GM18519 (cell line): ENCODE measurements at regions not wholly inside any gene's neighbourhood (a gene's known extent, or its start where the extent isn't known, plus 50 kb on each side); places are given as distances from the start of the nearest gene placed in this dataset.
"Not testable (repeated sequence)": the region's sequence is repeated elsewhere in the genome, so short reads cannot be mapped to it uniquely, and the experiment has no call there.

Experiments used
- ATAC-seq: cut with Tn5 transposase; IDR thresholded peaks from one replicate; pipeline ENCODE4 v1.9.1; 2021; ENCODE audit warnings: mild to moderate bottlenecking, moderate library complexity; ENCODE audit not compliant: unreplicated experiment, low FRiP score

- no peak for ATAC-seq
Measured at GRCh38 chr13:64088491-64088890, 2672.8 kb upstream of the PCDH20 start.

GRCh38 chr13:64087624-64088023, 2672.0 kb upstream of the PCDH20 start:
- ATAC-seq: no peak

- ATAC-seq: no peak
Measured at GRCh38 chr13:64083811-64084210, 2668.2 kb upstream of the PCDH20 start.

GRCh38 chr13:64083396-64083795, 2667.7 kb upstream of the PCDH20 start:
- ATAC-seq: no peak

GRCh38 chr13:64078480-64078936, 2662.9 kb upstream of the PCDH20 start:
- no peak for ATAC-seq

- no peak for ATAC-seq
Measured at GRCh38 chr13:64078025-64078424, 2662.4 kb upstream of the PCDH20 start.

DNA sequence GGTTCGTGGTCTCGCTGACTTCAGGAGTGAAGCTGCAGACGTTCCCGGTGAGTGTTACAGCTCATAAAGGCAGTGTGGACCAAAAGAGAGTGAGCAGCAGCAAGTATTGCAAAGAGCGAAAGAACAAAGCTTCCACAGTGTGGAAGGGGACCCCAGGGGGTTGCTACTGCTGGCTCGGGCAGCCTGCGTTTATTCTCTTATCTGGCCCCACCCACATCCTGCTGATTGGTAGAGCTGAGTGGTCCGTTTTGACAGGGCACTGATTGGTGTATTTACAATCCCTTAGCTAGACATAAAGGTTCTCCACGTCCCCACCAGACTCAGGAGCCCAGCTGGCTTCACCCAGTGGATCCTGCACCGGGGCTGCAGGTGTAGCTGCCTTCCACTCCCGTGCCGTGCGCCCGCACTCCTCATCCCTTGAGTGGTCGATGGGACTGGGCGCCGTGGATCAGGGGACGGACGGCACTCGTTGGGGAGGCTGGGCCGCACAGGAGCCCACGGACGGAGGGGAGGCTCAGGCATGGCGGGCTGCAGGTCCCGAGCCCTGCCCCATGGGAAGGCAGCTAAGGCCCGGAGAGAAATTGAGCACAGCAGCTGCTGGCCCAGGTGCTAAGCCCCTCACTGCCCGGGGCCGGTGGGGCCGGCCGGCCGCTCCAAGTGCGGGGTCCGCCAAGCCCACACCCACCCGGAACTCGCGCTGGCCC, 2661.6 kb upstream of the PCDH20 start:
- not testable (repeated sequence) for ATAC-seq

- no peak for ATAC-seq
Measured at GRCh38 chr13:64075543-64076271, 2660.1 kb upstream of the PCDH20 start.

- no peak for ATAC-seq
Measured at GRCh38 chr13:64074971-64075474, 2659.4 kb upstream of the PCDH20 start.

- no peak for ATAC-seq
Measured at GRCh38 chr13:64073203-64073602, 2657.6 kb upstream of the PCDH20 start.

DNA sequence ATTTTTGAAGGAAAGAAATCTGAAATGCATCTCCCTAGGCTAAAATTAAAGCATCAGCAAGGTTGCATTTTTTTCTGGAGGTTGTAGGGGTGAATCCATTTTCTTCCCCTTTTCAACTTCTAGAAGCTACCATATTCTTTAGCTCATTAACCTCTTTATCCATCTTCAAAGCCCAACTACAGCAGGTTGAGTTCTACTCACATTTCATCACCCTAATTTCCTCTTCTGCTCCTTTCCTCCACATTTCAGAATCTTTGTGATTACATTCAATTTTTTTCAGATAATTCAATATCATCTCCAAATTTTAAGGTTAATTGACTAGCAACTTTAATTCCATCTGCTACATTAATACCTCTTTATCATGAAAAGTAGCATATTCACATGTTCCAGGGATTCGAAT, 2655.7 kb upstream of the PCDH20 start:
- no peak for ATAC-seq

DNA sequence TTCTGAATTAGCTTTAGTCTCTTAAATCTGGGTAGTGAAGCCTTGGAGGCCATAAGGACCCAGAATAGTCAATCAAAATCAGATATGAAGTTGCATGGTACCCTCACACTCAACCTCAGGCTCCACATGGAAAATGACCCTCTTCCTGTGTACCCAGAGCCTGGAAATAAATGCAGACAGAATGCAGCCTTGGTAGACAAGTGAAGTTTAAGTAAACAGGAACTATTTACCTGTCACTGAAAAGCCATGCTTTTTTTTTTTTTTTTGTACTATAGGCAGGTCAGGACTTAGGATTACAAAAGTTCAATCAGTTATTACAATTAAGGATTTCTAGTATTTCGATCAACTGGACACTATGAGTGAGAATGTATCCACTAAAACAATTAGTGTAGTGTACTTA, 2654.2 kb upstream of the PCDH20 start:
- ATAC-seq: no peak

DNA sequence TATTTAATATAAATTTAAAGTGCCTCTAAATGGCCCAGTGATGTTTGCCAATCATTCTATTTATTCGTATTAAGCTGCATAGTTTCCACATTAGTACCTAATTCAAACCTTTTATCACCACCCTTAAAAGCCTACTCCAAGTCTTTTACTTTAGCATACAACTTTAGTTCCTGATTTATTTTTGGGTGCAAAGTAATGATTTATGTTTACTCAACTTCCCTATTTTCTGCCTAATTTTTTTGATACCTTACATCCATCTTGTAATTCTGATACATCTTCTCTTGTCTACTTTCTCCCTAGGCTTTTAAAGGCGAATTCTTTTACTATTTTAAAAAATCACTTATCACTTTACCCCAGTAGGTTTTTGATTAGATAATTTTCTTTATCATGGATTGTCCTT, 2651.1 kb upstream of the PCDH20 start:
- ATAC-seq: no peak

DNA sequence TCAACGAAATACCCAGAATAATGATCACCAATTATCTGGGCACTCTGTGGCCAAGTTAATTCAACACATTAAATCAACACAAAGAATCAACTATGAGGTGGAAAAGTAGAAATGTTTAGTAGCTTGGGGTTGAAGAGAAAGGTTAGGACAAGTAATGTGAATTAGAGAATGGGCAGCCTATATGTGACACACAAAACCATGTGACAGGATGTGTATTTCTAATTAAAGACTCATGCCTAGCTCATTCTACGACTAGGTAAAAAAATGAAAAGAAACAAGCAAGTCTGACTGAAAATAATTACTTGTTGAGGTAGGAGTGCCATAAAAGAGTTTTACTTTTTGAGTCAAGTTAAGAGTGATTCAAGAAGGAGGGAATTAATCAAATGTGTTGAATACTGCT, 2646.0 kb upstream of the PCDH20 start:
- no peak for ATAC-seq

DNA sequence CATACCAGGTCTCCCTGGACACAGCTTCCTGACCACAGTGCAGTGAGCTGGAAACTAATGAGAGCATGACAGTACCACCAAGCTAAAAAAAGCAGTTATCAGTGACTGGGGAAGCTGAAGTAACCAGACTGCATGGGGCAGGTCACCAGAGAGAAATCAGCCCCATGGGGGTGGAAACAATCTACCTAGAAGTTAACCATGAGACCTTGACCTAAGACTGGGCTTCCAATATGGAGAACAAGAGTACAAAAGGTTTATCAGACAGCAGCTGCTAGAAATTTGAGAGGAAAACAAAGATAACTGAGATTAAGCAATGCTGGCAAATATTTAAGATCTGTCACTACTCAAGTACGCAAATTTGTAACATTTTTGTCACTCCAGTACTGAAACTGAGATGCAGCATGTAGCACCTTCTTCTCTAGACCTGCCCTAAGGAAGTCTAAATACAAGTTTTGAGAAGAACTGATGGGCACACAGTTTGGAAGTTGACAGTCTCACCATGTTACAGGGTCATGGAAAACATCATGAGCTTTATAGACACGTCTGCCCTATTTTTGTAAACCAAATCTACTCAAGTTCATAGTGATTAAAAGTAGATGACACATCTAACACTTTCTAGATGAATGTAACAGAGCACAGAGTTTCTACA, 2641.8 kb upstream of the PCDH20 start:
- ATAC-seq: no peak

DNA sequence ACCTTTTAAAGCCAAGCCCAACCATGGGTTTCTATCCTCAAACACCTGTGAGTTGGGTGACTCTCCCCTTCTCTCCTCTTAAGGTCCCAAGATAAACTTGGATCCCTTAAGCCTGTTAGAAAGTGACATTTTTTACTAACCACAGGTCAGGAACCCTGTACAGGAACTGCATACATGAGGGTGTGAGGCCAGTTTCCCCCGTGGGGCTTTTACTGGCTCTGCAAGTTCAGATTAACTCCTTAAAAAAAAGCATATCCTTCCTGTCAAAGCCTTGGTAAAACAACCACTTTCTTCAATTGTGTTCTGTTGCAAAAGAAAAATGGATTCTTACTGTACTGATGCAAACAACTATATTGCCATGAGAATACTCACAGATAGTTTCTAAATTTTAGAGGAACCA, 2638.7 kb upstream of the PCDH20 start:
- no peak for ATAC-seq

DNA sequence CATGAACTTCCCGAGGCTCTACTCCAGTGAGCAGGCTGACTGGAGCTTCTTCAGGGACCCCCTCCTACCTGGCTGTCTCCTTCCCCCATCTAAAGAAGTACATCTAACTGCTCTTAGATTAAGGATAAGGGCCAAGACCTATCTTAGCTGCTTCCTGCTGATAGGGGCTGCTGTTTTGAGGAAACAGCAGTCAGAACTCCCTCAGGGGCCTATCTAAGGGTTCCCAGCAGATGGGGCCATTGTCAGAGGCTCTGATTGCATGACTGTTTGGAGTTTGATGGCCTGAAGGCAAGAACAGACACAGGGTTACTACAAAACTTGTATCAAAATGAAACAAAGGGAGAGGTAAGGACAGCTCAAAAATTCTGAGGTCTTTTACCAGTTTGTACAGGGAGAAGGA, 2636.9 kb upstream of the PCDH20 start:
- ATAC-seq: no peak

DNA sequence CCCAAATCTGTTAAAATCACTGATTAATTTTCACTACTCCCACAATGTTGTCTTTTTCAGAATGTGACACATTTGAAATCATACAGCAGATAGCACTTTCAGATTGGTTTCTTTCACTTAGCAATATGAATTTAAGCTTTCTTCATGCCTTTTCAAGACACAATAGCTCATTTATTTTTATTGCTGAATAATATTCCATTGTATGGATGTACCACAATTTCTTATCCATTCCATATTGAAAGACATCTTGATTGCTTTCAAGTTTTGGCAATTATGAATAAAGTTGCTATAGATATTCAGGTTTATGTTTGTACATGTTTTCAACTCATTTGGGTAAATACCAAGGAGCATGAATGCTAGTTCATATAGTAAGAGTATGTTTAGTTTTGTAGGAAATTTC, 2635.6 kb upstream of the PCDH20 start:
- ATAC-seq: no peak

GRCh38 chr13:64041296-64041695, 2625.6 kb upstream of the PCDH20 start:
- ATAC-seq: no peak

DNA sequence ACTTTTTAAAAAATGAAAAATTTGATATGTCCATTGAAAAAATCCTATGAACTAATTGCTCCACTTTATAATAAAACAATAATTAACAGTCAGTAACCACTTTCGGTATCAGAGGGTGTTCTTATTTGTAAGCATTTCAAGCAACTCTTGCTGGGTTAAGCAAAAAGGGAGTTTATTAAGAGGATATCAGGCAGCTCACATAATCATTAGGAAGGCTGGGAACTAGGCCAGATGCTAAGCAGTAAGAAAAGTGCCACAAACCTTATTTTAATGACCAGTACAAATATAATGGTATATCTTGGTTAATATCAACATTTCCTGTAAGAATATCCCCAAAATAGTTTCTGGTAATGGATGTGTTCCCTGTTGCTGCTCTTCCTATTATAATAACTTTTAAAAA, 2618.3 kb upstream of the PCDH20 start:
- no peak for ATAC-seq

DNA sequence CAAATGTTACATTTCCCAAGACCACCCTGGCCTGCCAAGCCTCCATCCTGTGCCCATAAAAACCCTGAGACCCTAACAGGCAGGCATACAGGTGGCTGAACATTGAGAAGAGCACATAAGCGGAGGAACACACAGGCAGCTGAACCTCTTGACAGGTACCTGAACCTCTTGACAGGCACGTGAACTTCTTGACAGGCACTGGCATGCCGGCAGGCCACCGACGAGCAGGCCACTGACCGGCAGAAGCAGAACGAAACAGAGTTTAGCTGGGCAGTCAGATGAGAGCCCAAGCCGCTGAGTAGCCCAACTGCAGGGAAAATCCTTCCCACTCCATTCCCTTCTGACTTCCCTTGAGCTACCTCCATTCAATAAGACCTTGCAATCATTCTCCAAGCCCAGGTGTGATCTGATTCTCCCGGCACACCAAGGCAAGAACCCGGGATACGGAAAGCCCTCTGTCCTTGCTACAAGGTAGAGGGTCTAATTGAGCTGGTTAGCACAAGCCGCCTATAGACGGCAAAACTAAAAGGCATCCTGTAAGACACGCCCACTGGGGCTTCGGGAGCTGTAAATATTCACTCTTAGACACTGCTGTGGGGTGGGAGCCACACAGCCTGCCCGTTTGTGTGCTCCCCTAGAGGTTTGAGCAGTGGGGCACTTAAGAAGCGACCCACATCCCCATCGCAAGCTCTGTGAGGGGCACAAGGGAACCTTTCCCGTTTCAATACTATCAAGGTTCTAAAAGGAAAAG, 2613.9 kb upstream of the PCDH20 start:
- ATAC-seq: no peak
